GM21360 (cell line): ENCODE measurements at regions not wholly inside any gene's neighbourhood (a gene's known extent, or its start where the extent isn't known, plus 50 kb on each side); places are given as distances from the start of the nearest gene placed in this dataset.
A peak's percentile ranks its signal among the peaks of the same experiment; 100 is the strongest.

Experiments used
- ATAC-seq: cut with Tn5 transposase; IDR thresholded peaks from one replicate; pipeline ENCODE4 v1.9.1; 2021; ENCODE audit warnings: mild to moderate bottlenecking, moderate library complexity; ENCODE audit not compliant: unreplicated experiment

- no peak for ATAC-seq
Observed at GRCh38 chr3:81291586-81291985, 469.9 kb downstream of the GBE1 start.

GRCh38 chr3:81289676-81290075 is 471.8 kb downstream of the GBE1 start:
- no peak for ATAC-seq

GRCh38 chr3:81279481-81280379 is 481.7 kb downstream of the GBE1 start:
- ATAC-seq, result no peak

GRCh38 chr3:81277853-81278252 is 483.6 kb downstream of the GBE1 start:
- ATAC-seq, result no peak

GRCh38 chr3:81274671-81275070 is 486.8 kb downstream of the GBE1 start:
- no peak for ATAC-seq

- ATAC-seq, result no peak
Observed at GRCh38 chr3:81270603-81271379, 490.7 kb downstream of the GBE1 start.

- no peak for ATAC-seq
Observed at GRCh38 chr3:81268526-81268925, 492.9 kb downstream of the GBE1 start.

GRCh38 chr3:81261996-81262395 is 499.4 kb downstream of the GBE1 start:
- ATAC-seq, result no peak

GRCh38 chr3:81255463-81255862 is 506.0 kb downstream of the GBE1 start:
- no peak for ATAC-seq

GRCh38 chr3:81251096-81251495 is 510.3 kb downstream of the GBE1 start:
- no peak for ATAC-seq

- ATAC-seq, result peak; percentile 59
Observed at GRCh38 chr3:81249540-81250029, 511.9 kb downstream of the GBE1 start.

GRCh38 chr3:81245501-81245900 is 515.9 kb downstream of the GBE1 start:
- no peak for ATAC-seq

- ATAC-seq, result no peak
Observed at GRCh38 chr3:81245043-81245442, 516.4 kb downstream of the GBE1 start.

- no peak for ATAC-seq
Observed at GRCh38 chr3:81244231-81244630, 517.2 kb downstream of the GBE1 start.

- ATAC-seq, result no peak
Observed at GRCh38 chr3:81242871-81243270, 518.6 kb downstream of the GBE1 start.

- no peak for ATAC-seq
Observed at GRCh38 chr3:81237181-81237580, 524.3 kb downstream of the GBE1 start.

- no peak for ATAC-seq
Observed at GRCh38 chr3:81218023-81218422, 543.4 kb downstream of the GBE1 start.

GRCh38 chr3:81217101-81217500 is 544.3 kb downstream of the GBE1 start:
- ATAC-seq, result no peak

GRCh38 chr3:81216192-81216591 is 545.3 kb downstream of the GBE1 start:
- ATAC-seq, result no peak

- ATAC-seq, result no peak
Observed at GRCh38 chr3:81214631-81215030, 546.8 kb downstream of the GBE1 start.

GRCh38 chr3:81199587-81199986 is 561.9 kb downstream of the GBE1 start:
- no peak for ATAC-seq

GRCh38 chr3:81198756-81199155 is 562.7 kb downstream of the GBE1 start:
- ATAC-seq, result no peak
